ENCODE measurements at regions not wholly inside any gene's neighbourhood (a gene's known extent, or its start where the extent isn't known, plus 50 kb on each side); places are given as distances from the start of the nearest gene placed in this dataset.
"Not testable (repeated sequence)": the region's sequence is repeated elsewhere in the genome, so short reads cannot be mapped to it uniquely, and the experiment has no call there.

GRCh38 chr16:55027260-55027659 is 96.6 kb downstream of the IRX5 start:
- TF ChIP-seq FOXK2 (IDR thresholded peaks at IDR 0.05); TARDBP (IDR thresholded peaks at IDR 0.05); SP1 (IDR thresholded peaks at IDR 0.05); NFRKB (IDR thresholded peaks at IDR 0.05); HDGF (IDR thresholded peaks at IDR 0.05; ENCODE audit: borderline replicate concordance); ZNF384 (IDR thresholded peaks at IDR 0.05); BHLHE40 (IDR thresholded peaks at IDR 0.05; ENCODE audit: borderline replicate concordance); FOXM1 (IDR thresholded peaks at IDR 0.05; ENCODE audit: borderline replicate concordance); FOXA1 (IDR thresholded peaks at IDR 0.05): not testable (repeated sequence)

Data from HEK293T (cell line).